Stimulated activated CD8-positive, alpha-beta memory T cell treated with anti-CD3 and anti-CD28 coated beads, Interleukin-15, amount 100 ng/mL, for 24 hours (primary cell): ENCODE measurements at regions not wholly inside any gene's neighbourhood (a gene's known extent, or its start where the extent isn't known, plus 50 kb on each side); places are given as distances from the start of the nearest gene placed in this dataset.
"Not testable (repeated sequence)": the region's sequence is repeated elsewhere in the genome, so short reads cannot be mapped to it uniquely, and the experiment has no call there.

Source experiments
- DNase-seq: peaks from one replicate; pipeline ENCODE4 v3.0.0-alpha.2; 2020; ENCODE audit warnings: low read depth

DNA sequence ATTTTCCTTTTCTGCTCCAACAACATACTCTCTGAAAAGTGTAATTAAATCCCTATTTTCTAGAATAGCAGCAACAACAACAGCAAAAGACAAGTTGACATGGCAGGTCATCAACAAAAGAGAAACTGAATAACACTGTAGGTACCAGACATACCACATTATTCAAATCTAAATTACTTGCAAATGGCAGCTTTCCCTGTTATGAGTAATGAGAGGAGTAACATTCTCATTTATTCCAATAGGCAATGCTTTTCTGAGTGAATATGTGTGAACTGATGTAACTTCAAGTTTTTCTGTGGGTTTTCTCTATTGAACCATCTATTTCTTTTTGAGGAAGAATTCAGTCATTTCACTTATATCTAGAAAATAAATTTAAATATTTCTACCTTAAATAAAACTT, 501.5 kb downstream of the TRIB2 start:
- no peak for DNase-seq

GRCh38 chr2:13227578-13227977, 510.8 kb downstream of the TRIB2 start:
- DNase-seq = no peak

DNA sequence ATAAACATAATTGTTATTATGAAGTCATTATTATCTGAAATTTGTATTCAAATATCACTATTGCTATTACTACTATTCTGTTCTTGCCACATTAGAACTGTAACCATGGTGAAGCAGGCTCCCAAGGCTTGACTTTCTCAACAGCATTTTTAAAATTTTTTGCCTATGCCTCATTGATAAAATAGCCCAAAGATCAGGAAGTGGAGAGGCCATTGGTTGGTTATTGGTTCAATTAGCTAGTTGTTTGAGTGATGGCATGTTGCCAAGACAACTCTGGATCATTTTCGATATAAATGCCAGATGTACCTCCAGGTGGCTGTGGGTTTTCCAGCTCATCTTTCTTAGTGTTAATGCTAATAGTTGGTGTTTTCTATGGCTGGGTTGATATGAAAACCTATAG, 513.5 kb downstream of the TRIB2 start:
- DNase-seq = no peak

DNA sequence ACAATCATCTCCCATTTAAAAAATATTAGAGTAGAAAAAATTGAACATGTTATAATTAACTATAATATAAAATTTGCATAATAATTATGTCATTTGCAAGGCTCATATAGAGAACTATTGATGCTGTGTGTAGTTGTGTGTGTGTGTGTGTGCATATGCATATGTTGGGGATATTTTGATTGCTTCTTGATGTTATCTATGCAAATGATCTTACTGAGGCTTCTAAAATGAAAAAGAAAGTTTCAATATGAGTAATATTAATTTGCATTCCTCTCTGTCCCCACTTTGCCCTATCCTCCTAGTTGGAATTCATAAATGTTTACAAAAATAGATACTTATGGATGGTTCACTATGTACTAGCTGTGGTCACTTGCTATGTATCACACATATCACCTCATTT, 523.3 kb downstream of the TRIB2 start:
- DNase-seq = no peak

DNA sequence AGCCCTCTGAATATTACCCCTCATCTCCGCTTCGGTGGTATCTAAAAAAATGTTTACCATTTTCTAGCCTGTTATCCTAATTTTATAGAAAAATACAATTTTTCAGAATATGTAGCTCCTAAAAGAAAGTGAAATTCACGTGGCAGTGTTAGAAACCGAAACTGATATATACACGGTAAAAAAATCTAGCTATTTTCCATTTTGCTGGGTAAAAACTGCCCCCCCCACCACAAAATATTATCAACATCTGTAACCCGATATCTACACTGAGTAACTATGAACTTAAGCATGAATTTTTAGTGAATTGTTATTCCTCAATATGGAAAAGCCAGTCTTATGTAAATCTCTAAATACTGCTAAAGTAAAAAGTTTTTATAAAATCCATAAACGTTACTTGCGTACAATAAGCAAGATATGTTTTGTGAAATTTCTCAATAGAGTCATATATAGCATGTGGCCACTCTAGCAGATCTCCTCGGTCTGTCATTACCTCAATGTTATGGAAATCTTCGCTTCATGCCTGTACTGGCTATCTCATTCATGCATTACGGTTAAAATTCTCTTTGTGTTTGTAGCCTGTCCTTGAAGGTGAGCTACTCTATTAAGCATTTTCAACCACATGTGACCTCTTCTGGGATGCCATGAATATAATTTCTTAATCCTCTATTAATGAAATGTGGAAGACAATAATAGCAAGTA, 524.2 kb downstream of the TRIB2 start:
- DNase-seq = no peak

- no peak for DNase-seq
Measured at GRCh38 chr2:13252615-13253014, 535.9 kb downstream of the TRIB2 start.

GRCh38 chr2:13255485-13255884, 538.7 kb downstream of the TRIB2 start:
- DNase-seq = no peak

DNA sequence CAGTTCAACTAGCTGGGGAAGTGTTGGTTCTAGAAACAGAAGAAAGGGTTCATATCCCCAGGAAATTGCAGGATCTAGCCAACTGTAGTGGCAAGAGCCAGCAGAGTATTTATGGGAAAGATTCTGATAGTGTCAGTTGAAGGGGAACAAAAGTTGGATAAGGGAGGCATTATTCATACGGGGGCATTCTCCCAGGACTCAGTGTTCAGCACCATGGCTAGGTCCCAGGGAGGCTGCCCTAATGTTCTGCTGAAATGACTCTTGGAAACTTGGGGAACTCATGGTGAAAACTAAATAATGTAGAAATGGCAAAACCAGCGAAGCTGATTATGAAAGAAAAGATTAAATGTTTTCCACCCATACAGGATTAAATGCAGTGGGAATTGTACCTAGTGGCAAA, 543.7 kb downstream of the TRIB2 start:
- DNase-seq = no peak

- no peak for DNase-seq
Measured at GRCh38 chr2:13266166-13266565, 549.4 kb downstream of the TRIB2 start.

DNA sequence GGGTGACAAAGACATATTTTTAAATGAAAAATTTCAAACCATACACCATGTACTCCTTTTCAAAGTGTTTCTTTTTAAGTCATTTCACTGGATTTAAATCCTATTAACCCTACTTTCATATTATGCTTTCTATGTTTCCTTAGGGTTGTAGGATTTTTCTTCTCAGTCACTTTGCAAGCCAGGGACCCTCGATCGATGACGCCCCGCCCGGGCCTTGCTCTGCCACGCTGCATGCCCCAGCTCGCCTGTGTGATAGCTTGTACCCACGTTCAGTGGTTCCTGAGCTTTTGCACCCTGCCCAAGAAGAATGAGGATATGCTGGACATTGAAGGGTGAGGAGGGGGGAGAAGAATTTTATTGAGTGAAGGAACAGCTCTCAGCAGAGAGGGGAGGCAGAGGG, 568.0 kb downstream of the TRIB2 start:
- no peak for DNase-seq

GRCh38 chr2:13289310-13289709, 572.6 kb downstream of the TRIB2 start:
- no peak for DNase-seq

DNA sequence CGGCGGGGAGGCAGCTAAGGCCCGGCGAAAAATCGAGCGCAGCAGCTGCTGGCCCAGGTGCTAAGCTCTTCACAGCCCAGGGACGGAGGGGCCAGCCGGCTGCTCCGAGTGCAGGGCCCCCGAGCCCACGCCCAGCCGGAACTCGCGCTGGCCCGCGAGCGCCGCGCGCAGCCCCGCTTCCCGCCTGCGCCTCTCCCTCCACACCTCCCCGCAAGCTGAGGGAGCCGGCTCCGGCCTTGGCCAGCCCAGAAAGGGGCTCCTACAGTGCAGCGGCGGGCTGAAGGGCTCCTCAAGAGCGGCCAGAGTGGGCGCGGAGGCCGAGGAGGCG, 591.7 kb downstream of the TRIB2 start:
- not testable (repeated sequence) for DNase-seq

GRCh38 chr2:13308989-13309388, 592.3 kb downstream of the TRIB2 start:
- no peak for DNase-seq

DNA sequence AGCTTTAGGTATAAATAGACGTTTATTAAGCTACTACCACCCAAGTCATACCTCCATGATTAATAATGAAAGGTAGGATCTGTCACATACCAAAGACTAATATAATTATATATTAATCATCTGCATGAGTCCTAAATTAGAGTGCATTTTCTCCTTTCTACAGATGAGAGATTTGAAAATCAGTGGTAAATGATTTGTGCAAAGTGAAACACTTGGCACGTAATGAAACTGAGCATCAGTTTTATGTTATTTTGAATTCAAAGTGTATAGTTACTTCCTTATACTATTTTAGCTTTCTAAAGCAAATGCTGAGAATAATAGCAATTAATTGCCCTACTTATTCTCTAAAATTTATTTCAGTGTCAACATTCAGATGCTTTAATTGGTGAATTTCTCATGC, 615.3 kb downstream of the TRIB2 start:
- DNase-seq = no peak

GRCh38 chr2:13334071-13334470, 617.3 kb downstream of the TRIB2 start:
- not testable (repeated sequence) for DNase-seq

DNA sequence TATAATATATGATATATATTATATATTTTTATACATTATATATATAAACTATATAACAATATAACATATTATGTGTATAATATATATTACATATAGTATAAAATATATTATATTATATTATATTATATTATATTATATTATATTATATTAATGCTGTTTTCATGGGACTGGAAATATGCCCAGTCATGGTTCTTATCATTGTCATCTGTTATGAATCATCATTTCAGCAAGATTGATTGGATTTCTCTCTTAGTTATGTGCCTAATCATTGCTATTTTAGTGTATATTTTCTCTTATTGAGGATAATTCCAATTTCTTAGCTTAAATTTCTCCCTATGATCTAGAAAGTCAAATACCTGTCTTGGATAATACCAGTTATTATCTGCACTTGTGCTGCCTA, 617.8 kb downstream of the TRIB2 start:
- no peak for DNase-seq

- DNase-seq = no peak
Measured at GRCh38 chr2:13335862-13336535, 619.3 kb downstream of the TRIB2 start.

DNA sequence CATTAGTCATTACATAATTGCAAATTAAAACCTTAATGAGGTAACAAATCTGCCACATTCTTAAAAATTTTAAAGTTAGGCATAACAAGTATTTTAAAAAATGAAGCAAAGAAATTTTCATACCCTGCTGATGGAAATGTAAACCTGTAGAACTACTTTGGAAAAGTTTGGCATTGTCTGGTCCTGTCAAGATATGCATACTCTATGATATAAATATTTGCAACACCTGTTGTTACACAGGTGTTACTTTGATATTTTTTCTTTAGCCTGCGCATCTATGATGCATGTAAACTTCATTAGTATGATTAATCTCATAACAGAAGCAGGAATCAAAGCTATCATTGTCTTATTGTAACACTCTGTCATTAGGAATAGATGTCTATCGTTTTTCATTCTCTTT, 634.3 kb downstream of the TRIB2 start:
- DNase-seq = no peak

GRCh38 chr2:13353083-13353482, 636.3 kb downstream of the TRIB2 start:
- DNase-seq = no peak

DNA sequence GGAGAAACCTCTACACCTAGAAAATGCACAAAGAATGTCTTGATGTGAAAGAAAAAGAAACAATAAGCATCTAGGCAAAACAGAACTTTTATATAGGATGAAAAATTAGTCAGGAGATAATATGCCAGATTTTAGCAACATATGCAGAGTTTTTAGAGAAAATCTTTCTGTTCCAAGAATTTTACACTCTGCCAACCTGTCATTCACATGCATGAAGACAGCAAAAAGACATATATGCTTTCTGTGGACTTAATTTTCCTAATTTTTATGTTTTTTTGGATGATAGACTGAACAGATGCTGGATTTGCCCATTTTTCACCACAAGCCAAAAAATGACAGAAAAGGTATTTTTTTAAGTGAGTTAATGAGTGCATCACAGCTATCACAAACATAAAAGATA, 637.3 kb downstream of the TRIB2 start:
- DNase-seq = no peak

DNA sequence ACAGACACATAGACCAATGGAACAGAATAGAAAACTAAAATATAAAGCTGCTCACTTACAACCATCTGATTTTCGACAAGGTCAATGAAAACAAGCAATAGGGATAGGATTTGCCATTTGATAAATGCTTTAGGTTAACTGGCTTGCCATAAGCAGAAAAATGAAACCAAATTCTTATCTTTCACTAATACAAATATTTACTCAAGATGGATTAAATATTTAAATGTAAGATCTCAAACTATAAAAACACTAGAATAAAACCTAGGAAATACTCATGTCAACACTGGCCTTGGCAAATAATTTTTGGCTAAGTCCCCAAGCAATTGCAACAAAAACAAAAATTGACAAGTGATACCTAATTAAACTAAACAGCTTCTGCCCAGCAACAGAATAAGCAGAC, 665.2 kb downstream of the TRIB2 start:
- not testable (repeated sequence) for DNase-seq

- DNase-seq = not testable (repeated sequence)
Measured at GRCh38 chr2:13389172-13389571, 672.4 kb downstream of the TRIB2 start.

DNA sequence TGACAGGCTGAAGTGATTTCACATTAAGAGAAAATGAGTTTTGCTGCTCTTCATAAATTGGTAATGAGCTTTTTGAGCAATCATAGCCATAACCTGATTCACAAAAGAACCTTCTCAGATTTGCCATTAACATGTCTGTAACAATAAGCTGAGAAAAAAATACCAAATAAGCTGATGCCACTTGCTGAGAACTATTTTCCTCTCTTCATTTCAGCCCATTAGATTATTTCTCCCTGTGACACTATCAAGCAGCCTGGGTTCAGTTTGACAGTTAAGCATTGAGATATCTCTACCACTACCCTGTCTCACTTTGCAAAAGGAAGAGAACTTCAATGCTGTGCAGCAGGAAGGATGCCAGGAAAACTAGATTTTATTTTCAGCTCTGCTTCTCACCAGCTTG, 673.9 kb downstream of the TRIB2 start:
- no peak for DNase-seq

GRCh38 chr2:13401312-13401711, 684.6 kb downstream of the TRIB2 start:
- DNase-seq = no peak
